ENCODE measurements at regions not wholly inside any gene's neighbourhood (a gene's known extent, or its start where the extent isn't known, plus 50 kb on each side); places are given as distances from the start of the nearest gene placed in this dataset.
"Not testable (repeated sequence)": the region's sequence is repeated elsewhere in the genome, so short reads cannot be mapped to it uniquely, and the experiment has no call there.

DNA sequence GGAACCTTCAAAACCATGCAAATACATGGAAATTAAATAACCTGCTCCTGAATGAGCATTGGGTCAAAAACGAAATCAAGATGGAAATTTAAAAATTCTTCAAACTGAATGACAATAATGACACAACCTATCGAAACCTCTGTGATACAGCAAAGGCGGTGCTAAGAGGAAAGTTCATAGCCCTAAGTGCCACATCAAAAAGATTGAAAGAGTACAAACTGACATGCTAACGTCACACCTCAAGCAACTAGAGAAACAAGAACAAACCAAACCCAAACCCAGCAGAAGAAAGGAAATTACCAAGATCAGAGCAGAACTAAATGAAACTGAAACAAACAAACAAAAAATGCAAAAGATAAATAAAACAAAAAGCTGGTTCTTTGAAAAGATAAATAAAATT, 283.5 kb downstream of the SOX4 start:
- peaks cover 13% of the 10 kb centered on the region for H3K9me3 Mint-ChIP-seq (ENCODE audit: low read depth)
- H3K27me3 Mint-ChIP-seq, H3K4me3 Mint-ChIP-seq, H3K36me3 Mint-ChIP-seq, H3K4me1 Mint-ChIP-seq, CTCF ChIA-PET, DNase-seq, ATAC-seq: not testable (repeated sequence)
- H3K27ac Mint-ChIP-seq, result peak overlapping the region; percentile 55

DNA sequence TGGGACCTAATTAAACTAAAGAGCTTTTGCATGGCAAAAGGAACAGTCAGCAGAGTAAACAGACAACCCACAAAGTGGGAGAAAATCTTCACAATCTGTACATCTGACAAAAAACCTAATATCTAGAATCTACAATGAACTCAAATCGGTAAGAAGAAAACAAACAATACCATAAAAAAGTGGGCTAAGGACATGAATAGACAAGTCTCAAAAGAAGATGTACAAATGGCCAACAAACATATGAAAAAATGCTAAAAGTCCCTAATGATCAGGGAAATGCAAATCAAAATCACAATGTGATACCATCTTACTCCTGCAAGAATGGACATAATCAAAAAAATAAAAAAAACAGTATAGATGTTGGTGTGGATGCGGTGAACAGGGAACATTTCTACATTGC, 286.7 kb downstream of the SOX4 start:
- ATAC-seq, H3K27me3 Mint-ChIP-seq, H3K4me3 Mint-ChIP-seq, H3K4me1 Mint-ChIP-seq, H3K27ac Mint-ChIP-seq, H3K36me3 Mint-ChIP-seq, CTCF ChIA-PET, DNase-seq: not testable (repeated sequence)
- peaks cover 12% of the 10 kb centered on the region for H3K9me3 Mint-ChIP-seq (ENCODE audit: low read depth)

DNA sequence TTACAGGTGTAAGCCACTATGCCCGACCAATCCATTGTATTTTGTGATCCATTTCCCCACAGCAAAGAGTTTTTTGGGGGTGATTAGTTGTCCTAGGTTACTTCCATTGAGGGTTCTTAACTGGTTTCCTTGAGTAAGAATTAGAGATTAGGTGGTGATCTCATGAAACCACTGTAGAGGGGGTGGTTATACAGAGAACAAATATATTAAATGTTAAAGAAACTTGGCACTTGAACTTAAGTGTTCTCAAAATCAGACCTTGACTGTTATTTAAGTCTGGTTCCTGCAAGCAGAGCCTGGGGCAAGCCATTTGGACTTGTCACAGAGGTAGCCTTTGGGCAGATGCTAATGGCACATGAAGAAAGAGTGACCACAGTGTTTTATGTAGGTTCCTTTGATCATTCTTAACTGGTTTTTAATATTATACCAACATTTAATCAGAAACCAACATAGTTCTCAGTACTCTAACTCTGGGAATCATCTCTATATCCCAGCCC, 288.5 kb downstream of the SOX4 start:
- H3K9me3 Mint-ChIP-seq (ENCODE audit: low read depth), result peaks cover 12% of the 10 kb centered on the region
- peaks cover 7% of the 10 kb centered on the region for H3K4me1 Mint-ChIP-seq
- ATAC-seq (no peak), DNase-seq (no peak)
- H3K4me3 Mint-ChIP-seq, result no peak overlapping the region
- H3K27ac Mint-ChIP-seq, result no peak overlapping the region
- H3K36me3 Mint-ChIP-seq, result no peaks in the 10 kb centered on the region
- H3K27me3 Mint-ChIP-seq, result no peaks in the 10 kb centered on the region
- CTCF ChIA-PET, result no interaction called here

DNA sequence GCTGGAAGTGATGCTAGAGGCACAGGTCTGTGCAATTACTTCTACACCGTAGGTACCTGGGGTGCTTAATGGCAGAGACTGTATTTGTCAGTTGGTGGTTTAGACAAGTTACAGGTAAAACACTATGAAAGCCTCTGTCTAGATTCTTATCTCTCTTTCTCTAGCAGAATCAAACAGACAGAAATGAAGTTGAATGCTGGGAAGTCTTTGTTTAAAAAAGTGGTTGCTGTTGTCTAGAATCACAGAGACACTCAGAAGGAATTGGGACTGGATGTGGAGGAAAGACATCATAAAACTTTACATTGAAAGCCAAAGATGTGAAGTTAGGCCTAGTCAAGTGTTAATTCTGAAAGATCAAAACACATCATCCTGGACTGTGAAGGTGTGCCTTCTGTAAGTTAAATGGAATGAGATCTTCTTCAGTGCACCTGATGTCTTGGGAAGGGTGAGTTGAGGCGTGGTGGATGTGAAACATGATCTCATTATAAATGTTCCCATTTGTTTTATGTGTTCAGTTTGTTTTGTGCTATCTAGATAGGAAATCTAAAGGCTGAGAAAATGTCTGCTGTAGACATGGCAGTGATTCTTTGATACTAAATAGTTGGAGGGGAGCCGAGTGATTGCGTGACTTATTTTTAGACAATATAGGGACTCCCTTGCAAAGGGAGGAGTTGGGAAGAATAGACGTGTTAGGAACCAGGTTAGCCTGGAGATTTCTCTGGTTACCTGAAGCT, 290.2 kb downstream of the SOX4 start:
- Mint-ChIP-seq H3K36me3 (no peaks in the 10 kb centered on the region), H3K27me3 (no peaks in the 10 kb centered on the region), H3K9me3 (ENCODE audit: low read depth) (peaks cover 4% of the 10 kb centered on the region), H3K4me3 (no peak overlapping the region), H3K4me1 (peaks cover 3% of the 10 kb centered on the region), H3K27ac (no peak overlapping the region)
- ATAC-seq (no peak), DNase-seq (no peak)
- CTCF ChIA-PET, result no interaction called here

DNA sequence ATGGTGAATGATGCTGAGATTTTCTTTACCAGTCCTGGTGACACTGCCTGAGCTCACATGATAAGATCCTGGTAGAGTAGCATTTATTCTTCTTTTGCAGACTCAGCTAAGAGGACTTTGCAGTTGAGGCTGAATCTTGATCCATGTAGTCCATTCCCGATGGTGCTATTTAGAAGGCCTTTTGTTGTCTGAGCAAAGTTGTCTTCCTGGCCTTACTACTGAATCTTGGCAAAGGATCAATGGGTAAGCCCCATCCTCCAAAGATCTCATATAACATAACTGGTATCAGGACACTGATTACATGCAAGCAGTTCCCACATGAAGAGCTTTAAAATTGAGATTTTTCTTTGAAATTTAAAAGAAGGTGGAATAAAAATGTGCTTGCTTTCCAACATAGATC, 291.6 kb downstream of the SOX4 start:
- Mint-ChIP-seq H3K36me3 (no peaks in the 10 kb centered on the region), H3K4me3 (no peak overlapping the region), H3K27me3 (no peaks in the 10 kb centered on the region), H3K27ac (no peak overlapping the region), H3K9me3 (ENCODE audit: low read depth) (peaks cover 4% of the 10 kb centered on the region), H3K4me1 (peaks cover 3% of the 10 kb centered on the region)
- DNase-seq (no peak), ATAC-seq (no peak)
- CTCF ChIA-PET, result interaction anchor here (0.5 kb wide), 1 partner anchor 815 kb away, joined by 3 read pairs; no protein-coding TSS in a partner anchor

DNA sequence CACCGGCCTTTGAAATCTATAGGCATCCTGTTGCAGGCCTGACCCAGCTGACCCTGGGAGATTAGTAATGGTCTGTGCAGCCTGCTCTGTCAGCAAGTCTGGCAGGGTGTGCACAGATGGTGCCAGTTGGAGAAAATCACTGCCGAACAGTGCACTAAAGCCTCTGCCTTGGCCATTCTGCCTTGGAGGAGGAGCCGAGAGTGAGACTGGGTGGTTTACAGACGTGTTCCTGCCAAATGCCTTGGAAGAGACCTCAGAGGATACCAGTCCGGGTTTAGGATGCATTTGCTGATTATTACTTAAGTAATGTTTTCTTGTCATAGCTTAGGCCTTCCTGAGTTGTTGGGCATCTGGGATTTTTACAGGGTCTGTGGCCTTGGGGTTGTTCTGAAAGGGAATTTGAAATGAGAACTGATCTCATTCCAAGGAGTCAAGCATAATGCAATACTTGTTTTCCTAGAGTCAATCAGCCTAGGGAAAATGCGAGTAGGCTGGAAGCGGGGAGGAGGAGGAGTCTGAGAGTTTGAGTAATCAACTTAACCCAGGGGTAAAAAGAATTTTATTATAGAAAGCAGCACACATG, 292.1 kb downstream of the SOX4 start:
- Mint-ChIP-seq H3K36me3 (no peaks in the 10 kb centered on the region), H3K4me1 (peaks cover 3% of the 10 kb centered on the region), H3K4me3 (no peak overlapping the region), H3K9me3 (ENCODE audit: low read depth) (peaks cover 4% of the 10 kb centered on the region), H3K27me3 (no peaks in the 10 kb centered on the region), H3K27ac (no peak overlapping the region)
- CTCF ChIA-PET, result interaction anchor here (0.5 kb wide), 1 partner anchor 816 kb away, joined by 3 read pairs; no protein-coding TSS in a partner anchor
- DNase-seq, result no peak
- ATAC-seq, result no peak

DNA sequence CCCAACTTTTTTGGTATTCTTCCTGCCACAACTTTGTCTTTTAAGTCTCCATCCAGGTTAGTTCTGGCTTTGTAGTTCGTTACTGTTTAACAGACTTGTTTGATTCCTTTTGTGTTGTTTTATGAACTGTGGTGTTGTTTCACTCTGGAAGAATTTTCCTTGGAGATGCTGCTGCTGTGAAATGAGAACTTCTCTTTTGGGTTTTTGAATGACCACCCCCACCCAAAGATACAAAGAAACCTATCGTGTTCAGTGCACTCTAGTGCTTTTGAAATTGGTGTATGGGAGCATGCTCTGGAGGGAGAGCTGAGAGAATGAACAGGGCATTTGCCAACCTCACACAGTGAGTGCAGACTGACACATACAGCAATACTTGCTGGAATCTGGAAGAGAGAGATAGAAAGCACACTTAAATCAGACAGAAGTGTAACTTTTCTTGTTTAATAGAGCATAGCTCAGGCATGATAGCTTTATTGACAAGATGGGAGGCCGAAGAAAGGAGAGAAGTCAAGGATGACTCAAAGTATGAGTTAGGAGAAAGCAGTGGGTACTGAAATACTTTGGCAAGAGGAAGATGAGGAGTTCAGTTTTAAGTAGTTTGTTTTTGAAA, 293.1 kb downstream of the SOX4 start:
- Mint-ChIP-seq H3K4me1 (peaks cover 3% of the 10 kb centered on the region), H3K36me3 (no peaks in the 10 kb centered on the region), H3K4me3 (no peak overlapping the region), H3K27me3 (no peaks in the 10 kb centered on the region), H3K9me3 (ENCODE audit: low read depth) (peaks cover 2% of the 10 kb centered on the region), H3K27ac (no peak overlapping the region)
- no peak for ATAC-seq
- CTCF ChIA-PET, result no interaction called here
- no peak for DNase-seq

DNA sequence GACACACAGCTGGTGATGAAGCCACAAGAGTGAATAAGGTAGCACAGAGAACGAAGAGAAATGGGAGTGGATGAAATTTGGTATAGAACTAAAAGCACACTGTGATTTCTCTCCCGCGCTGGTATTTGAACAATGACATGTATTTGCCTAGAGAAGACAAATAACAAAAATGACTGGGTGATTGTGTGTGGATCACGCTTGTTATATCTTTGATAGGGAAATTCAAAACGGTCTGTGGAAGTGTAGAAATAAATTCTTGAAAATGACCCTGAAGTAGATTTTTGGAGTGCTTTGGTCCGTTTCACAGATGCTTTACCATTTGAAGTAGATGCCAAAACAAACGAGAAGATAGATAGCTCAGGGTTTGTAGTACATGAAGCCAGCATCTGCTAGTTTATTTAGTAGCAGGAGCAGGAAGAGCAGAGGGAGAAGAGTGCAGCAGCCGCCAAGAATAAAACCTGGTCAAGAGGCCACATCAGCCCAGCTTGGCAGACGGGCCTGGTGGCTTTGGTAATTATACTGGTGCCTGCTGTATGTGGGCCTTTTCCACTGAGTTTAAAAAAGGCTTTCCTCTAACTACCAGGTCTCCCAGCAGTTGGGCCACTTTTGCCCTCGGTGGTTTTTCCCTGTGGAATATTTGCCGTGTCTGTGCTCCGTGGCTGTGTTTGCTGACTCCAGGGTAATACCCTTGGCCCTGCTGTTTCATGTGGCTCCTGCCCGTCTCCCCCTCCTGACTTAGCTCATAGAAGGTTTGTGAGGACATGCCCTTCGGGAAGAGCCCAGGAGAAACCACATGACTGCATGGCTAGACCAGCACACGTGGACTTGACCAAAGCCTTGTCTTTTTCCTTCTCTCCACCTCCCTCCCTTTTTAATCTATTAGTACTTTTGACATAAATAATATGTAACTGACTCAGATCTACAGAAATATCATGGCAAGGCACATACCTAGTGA, 294.0 kb downstream of the SOX4 start:
- Mint-ChIP-seq H3K27ac (no peak overlapping the region), H3K36me3 (no peaks in the 10 kb centered on the region), H3K4me3 (no peak overlapping the region), H3K9me3 (ENCODE audit: low read depth) (peaks cover 2% of the 10 kb centered on the region), H3K4me1 (peaks cover 3% of the 10 kb centered on the region), H3K27me3 (no peaks in the 10 kb centered on the region)
- DNase-seq (no peak), ATAC-seq (no peak)
- CTCF ChIA-PET, result no interaction called here

DNA sequence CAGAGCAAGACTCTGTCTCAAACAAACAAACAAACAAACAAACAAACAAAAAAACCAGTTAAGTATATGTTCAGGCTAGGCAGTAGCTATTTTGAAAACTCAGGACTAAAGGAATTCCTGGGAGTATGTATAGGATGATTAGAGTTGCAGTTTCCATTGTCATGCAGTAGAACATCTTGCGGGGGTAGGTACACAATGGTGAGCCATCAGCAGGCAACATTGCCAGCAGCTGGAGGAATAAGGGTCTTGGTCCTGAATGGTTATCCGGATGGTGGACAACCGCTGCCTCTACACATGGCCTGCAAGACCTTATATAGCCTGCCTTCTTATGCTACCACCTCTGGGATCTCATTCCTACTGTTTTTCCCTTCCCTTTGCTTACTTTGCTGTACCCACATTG, 297.5 kb downstream of the SOX4 start:
- DNase-seq (no peak), ATAC-seq (no peak)
- Mint-ChIP-seq H3K27me3 (no peaks in the 10 kb centered on the region), H3K4me1 (no peaks in the 10 kb centered on the region), H3K36me3 (no peaks in the 10 kb centered on the region), H3K27ac (no peak overlapping the region), H3K4me3 (no peak overlapping the region), H3K9me3 (ENCODE audit: low read depth) (peaks cover 4% of the 10 kb centered on the region)
- CTCF ChIA-PET, result no interaction called here

DNA sequence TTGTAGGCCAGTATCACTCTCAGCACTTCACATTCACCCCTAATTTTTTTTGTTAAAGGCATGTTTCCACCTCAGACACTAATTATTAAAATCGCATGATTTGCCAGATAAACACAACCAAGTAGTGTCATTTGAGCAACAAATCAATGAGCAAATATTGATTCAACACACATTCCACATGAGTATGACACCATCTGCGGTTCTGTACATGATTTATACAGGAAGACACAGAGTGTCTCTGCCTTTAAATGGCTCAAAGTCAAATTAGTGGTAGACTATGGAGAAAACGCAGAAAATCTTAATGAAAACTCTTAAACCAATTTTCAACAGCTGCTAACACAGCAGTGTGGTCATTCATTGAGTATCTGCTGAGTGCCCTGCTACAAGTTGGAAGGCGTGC, 300.2 kb downstream of the SOX4 start:
- peaks cover 4% of the 10 kb centered on the region for H3K9me3 Mint-ChIP-seq (ENCODE audit: low read depth)
- no peak overlapping the region for H3K4me3 Mint-ChIP-seq
- DNase-seq (no peak), ATAC-seq (no peak)
- H3K27ac Mint-ChIP-seq, result no peak overlapping the region
- no peaks in the 10 kb centered on the region for H3K27me3 Mint-ChIP-seq
- CTCF ChIA-PET, result no interaction called here
- H3K36me3 Mint-ChIP-seq, result no peaks in the 10 kb centered on the region
- no peaks in the 10 kb centered on the region for H3K4me1 Mint-ChIP-seq

DNA sequence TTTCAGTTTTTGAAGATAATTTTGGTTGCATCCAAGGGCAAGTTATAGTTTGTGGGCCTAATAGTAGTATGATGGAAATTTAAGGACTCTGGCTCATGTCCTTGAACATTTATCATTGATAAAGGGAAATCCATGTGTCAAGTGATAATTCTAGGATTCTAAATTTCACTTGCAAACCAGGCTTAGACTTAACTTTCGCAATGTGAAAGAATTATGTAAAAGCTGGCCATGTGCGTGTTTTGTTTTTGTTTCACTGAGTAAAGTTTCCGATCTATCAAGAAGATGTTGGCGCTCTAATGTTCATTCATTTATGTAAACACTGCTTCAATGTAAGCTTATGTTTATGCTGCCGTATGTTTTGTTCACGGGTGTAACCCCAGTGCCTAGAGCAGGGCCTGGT, 302.0 kb downstream of the SOX4 start:
- CTCF ChIA-PET, result no interaction called here
- Mint-ChIP-seq H3K9me3 (ENCODE audit: low read depth) (peaks cover 6% of the 10 kb centered on the region), H3K4me1 (no peaks in the 10 kb centered on the region), H3K36me3 (no peaks in the 10 kb centered on the region), H3K27me3 (no peaks in the 10 kb centered on the region), H3K27ac (no peak overlapping the region), H3K4me3 (no peak overlapping the region)
- ATAC-seq (no peak), DNase-seq (no peak)

DNA sequence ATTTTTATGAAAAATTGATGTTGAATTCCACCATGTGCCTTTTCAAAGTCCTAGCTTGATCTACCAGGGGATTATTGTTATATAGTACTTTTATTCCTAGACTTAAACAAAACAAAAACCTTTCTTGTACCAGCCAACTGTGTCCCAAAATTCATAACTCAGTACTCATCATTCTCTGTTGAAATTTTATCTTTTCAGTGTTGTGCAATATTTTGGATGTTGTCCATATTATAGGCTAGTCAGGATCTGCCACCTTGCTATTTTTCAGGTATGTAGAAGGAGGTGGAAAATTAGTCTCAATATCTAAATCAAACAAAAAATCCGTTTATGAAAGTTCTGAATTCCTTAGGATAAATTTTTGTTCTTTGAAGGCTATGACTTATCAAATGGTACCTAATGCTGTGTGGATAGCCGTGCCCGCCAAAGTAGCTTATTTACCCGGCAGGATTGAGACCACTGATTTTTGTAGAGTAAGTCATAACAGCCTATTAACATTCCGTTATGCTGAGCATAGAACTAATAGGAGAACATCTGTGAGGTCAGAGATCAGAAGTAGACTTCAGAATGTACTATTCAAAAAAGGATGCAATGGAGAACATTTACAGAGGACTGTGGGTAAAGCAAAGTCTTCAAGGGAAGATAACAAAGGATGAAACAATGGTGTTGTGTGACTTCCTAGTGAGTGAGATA, 304.7 kb downstream of the SOX4 start:
- no peaks in the 10 kb centered on the region for H3K27me3 Mint-ChIP-seq
- CTCF ChIA-PET, result no interaction called here
- ATAC-seq (no peak), DNase-seq (no peak)
- H3K36me3 Mint-ChIP-seq, result no peaks in the 10 kb centered on the region
- H3K4me1 Mint-ChIP-seq, result no peaks in the 10 kb centered on the region
- H3K4me3 Mint-ChIP-seq, result no peak overlapping the region
- peaks cover 6% of the 10 kb centered on the region for H3K9me3 Mint-ChIP-seq (ENCODE audit: low read depth)
- no peak overlapping the region for H3K27ac Mint-ChIP-seq

DNA sequence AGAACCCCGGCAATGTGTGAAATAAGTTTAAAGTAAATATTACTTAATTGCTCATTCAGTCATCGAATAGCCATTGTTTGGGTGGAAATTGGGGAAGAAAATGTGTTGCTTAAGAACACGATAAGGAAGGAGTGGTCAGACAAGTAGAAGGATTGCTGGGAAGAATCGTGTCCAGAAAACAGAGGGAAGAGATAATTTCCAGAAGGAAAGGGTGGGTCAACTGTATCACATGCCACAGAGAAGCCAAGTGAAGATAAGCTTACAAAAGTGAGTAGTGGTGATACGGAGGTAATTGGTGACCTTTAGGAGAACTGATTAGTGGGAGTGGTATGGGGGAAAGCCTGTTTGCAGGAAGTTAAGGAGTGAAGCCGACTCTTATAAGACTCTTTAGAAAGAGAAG, 306.2 kb downstream of the SOX4 start:
- H3K4me1 Mint-ChIP-seq, result no peaks in the 10 kb centered on the region
- no peaks in the 10 kb centered on the region for H3K27me3 Mint-ChIP-seq
- ATAC-seq (no peak), DNase-seq (no peak)
- no peaks in the 10 kb centered on the region for H3K36me3 Mint-ChIP-seq
- no peak overlapping the region for H3K27ac Mint-ChIP-seq
- H3K4me3 Mint-ChIP-seq, result no peak overlapping the region
- CTCF ChIA-PET, result no interaction called here
- H3K9me3 Mint-ChIP-seq (ENCODE audit: low read depth), result peaks cover 6% of the 10 kb centered on the region

Measured in activated CD8-positive, alpha-beta memory T cell treated with anti-CD3 and anti-CD28 coated beads, Interleukin-2, amount 10 ng/mL, durations not matched to agents 7 days and 5 days (primary cell).